ENCODE measurements at regions not wholly inside any gene's neighbourhood (a gene's known extent, or its start where the extent isn't known, plus 50 kb on each side); places are given as distances from the start of the nearest gene placed in this dataset.
A peak's percentile ranks its signal among the peaks of the same experiment; 100 is the strongest.

DNA sequence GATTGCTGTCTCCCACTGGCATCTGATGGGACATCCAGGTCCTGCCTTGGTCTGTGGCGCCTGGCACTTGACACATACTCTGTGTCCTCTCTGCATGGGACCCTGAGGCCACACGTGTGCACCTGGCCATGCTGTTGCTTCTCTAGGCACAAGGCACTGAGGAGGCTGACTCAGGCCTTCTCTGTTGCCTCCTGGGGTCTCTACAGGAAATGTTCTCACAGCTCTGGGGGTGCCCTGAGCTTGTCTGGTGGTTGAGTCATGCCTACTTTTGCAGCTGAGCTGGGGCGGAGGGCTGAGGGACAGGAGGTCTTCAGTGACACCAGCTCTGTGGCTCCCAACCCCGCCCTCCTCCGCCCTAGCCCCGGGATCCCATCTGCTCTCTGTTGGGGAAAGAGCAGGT, 207.0 kb upstream of the HS6ST1 start:
- no peak overlapping the region for H3K4me3 ChIP-seq (ENCODE audit: low read depth, low read length)
- no peak overlapping the region for H3K9ac ChIP-seq (ENCODE audit: low read depth, low read length)
- no peaks in the 10 kb centered on the region for H3K27me3 ChIP-seq (ENCODE audit: control insufficient read depth, insufficient read depth, low read length)
- no peaks in the 10 kb centered on the region for H3K36me3 ChIP-seq (ENCODE audit: control insufficient read depth, insufficient read depth, low read length)
- H3K4me1 ChIP-seq (ENCODE audit: control insufficient read depth, insufficient read depth, low read length): no peaks in the 10 kb centered on the region
- no peaks in the 10 kb centered on the region for H3K9me3 ChIP-seq (ENCODE audit: control insufficient read depth, insufficient read depth, low read length)

DNA sequence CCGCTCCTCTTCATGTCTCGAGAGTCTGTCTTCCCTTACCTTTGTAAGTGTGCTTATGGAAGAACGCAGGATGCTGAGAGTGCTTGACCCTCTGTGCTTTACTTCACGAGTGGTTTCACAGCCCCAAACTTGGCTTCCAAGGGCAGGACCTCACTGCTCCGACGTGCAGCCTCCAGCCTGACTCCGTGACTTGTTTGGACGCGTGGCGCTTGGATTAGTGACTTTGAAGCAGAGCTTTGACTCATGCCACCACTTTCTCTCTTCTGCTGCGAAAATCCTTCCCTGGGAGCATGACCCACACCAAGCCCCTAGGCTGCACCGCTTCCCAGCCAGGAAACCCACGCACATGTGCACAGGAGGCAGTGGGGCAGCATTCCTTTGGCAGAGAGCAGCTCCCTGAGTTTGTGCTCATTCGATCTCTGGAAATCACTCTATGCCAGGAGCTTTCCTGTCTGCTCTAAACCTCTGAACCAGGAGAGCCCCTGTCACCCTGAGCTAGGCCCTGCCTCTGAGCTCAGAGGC, 207.8 kb upstream of the HS6ST1 start:
- Histone ChIP-seq H3K36me3 (ENCODE audit: control insufficient read depth, insufficient read depth, low read length) (no peaks in the 10 kb centered on the region), H3K9me3 (ENCODE audit: control insufficient read depth, insufficient read depth, low read length) (no peaks in the 10 kb centered on the region), H3K4me3 (ENCODE audit: low read depth, low read length) (no peak overlapping the region), H3K4me1 (ENCODE audit: control insufficient read depth, insufficient read depth, low read length) (no peaks in the 10 kb centered on the region), H3K9ac (ENCODE audit: low read depth, low read length) (no peak overlapping the region), H3K27me3 (ENCODE audit: control insufficient read depth, insufficient read depth, low read length) (no peaks in the 10 kb centered on the region)

DNA sequence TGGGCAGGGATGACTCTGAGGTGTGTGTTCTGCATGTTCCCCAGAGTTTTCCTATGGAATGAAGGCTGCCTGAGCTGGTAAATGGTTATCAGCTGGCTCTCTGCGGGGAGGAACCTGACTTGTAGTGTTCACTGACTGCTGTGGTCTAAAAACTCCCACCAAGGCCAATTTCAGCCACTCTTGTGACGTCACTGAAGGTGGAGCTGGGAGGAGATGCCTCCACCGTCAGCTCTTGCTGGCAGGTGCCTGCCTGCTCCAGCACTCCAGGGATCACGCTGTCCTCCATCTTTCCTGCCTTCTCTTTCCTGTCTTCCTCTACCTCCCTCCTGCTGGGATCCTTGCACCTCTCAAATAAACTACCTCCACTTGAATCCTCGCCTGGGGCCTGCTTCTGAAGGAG, 209.5 kb upstream of the HS6ST1 start:
- no peaks in the 10 kb centered on the region for H3K9me3 ChIP-seq (ENCODE audit: control insufficient read depth, insufficient read depth, low read length)
- no peak overlapping the region for H3K4me3 ChIP-seq (ENCODE audit: low read depth, low read length)
- H3K36me3 ChIP-seq (ENCODE audit: control insufficient read depth, insufficient read depth, low read length): no peaks in the 10 kb centered on the region
- no peaks in the 10 kb centered on the region for H3K27me3 ChIP-seq (ENCODE audit: control insufficient read depth, insufficient read depth, low read length)
- no peaks in the 10 kb centered on the region for H3K4me1 ChIP-seq (ENCODE audit: control insufficient read depth, insufficient read depth, low read length)
- H3K9ac ChIP-seq (ENCODE audit: low read depth, low read length): no peak overlapping the region

DNA sequence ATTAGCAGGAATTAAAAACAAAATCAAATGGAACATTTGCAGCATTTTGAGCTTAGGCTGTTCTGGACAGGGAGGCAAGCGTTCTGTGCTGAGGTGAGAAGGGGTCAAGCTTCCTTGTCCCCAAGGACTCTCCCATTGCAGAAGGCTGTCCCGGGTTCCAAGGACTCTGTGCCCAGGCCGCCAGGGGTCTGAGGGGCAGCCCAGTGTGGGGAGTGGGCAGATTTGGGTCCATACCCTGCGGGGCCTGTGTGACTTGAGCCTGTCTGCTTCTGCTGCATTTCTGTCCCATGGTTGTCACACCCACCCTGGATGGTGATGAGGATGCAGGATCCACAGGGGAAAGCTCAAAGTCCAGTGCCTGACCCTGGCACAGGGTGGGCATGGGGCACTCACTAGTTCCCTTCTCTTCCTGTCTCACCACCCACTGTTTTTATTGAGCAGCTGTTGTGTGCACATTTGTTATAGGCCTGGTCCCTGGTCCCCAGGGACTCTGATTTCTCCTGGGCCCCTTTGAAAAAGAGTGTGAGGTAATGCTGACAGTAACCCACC, 211.4 kb upstream of the HS6ST1 start:
- Histone ChIP-seq H3K4me1 (ENCODE audit: control insufficient read depth, insufficient read depth, low read length) (no peaks in the 10 kb centered on the region), H3K36me3 (ENCODE audit: control insufficient read depth, insufficient read depth, low read length) (no peaks in the 10 kb centered on the region), H3K27me3 (ENCODE audit: control insufficient read depth, insufficient read depth, low read length) (no peaks in the 10 kb centered on the region), H3K9ac (ENCODE audit: low read depth, low read length) (no peak overlapping the region), H3K9me3 (ENCODE audit: control insufficient read depth, insufficient read depth, low read length) (no peaks in the 10 kb centered on the region), H3K4me3 (ENCODE audit: low read depth, low read length) (no peak overlapping the region)

DNA sequence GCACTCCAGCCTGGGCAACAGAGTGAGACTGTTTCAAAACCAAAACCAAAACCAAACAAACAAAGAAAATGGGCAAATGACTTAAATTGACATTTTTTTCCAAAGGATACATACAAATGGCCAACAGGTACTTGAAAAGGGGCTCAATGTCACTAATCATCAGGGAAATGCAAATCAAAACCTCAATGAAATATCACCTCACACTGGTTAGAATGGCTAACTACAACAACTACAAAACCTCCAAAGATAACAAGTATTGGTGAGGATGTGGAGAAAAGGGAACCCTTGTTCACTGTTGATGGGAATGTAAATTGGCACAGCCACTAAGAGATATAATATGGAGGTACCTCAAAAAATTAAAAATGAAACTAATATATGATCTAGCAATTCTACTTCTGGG, 213.2 kb upstream of the HS6ST1 start:
- H3K4me1 ChIP-seq (ENCODE audit: control insufficient read depth, insufficient read depth, low read length): no peaks in the 10 kb centered on the region
- no peaks in the 10 kb centered on the region for H3K9me3 ChIP-seq (ENCODE audit: control insufficient read depth, insufficient read depth, low read length)
- H3K4me3 ChIP-seq (ENCODE audit: low read depth, low read length): no peak overlapping the region
- no peaks in the 10 kb centered on the region for H3K27me3 ChIP-seq (ENCODE audit: control insufficient read depth, insufficient read depth, low read length)
- H3K9ac ChIP-seq (ENCODE audit: low read depth, low read length): no peak overlapping the region
- no peaks in the 10 kb centered on the region for H3K36me3 ChIP-seq (ENCODE audit: control insufficient read depth, insufficient read depth, low read length)

DNA sequence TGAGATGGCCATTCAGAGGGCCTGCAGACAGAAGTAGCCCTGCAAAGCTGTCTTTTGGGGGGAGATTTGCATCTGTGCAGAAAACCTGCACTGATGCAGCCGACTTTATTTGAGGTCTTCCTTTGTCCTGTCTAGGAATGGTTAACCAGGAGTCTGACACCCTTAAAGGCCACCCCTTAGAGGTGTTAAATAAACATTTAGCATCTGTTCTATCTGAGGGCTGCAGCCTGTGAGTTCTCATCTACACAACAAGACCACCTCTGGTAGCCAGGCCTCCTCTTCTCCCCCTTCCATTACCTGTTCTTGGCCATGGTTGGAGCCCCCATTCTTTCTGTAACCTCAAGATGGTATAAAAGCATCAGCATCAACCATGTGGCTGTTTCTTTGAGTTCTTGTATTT, 214.4 kb upstream of the HS6ST1 start:
- Histone ChIP-seq H3K9me3 (ENCODE audit: control insufficient read depth, insufficient read depth, low read length) (no peaks in the 10 kb centered on the region), H3K4me3 (ENCODE audit: low read depth, low read length) (no peak overlapping the region), H3K9ac (ENCODE audit: low read depth, low read length) (no peak overlapping the region), H3K36me3 (ENCODE audit: control insufficient read depth, insufficient read depth, low read length) (no peaks in the 10 kb centered on the region), H3K27me3 (ENCODE audit: control insufficient read depth, insufficient read depth, low read length) (no peaks in the 10 kb centered on the region), H3K4me1 (ENCODE audit: control insufficient read depth, insufficient read depth, low read length) (peaks cover 9% of the 10 kb centered on the region)

DNA sequence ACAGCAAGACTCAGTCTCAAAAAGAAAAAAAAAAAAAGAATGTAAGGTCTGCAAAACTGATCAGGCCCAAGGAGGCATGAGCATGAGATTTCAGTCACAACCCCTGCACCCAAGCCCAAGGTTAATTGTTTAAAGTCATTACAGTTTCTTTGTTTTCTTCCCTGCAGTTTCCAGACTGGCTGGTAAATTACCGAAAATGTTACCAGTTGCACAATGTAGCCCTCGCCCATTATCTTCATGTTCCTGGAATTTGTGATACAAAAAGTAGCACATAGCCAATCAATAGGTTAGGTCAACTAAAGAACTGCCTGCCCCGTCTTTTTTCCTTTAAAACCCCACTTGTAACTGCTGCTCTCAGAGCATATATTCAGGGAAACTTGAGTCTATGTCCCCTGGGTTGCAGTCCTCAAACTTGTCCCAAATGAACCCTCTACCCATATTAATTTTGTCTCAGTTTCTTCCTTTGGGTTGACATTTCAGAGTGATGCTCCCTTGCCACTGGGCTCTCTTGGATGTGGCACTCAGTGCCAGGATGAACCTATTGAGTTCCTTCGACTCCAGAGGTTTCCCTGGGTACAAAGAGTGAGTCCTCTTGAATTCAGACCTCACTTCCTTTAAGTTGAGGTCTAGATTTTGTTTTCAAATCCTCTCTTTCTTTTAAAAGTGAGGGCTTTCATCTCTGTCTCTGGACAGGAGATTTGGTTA, 216.2 kb upstream of the HS6ST1 start:
- Histone ChIP-seq H3K9ac (ENCODE audit: low read depth, low read length) (no peak overlapping the region), H3K36me3 (ENCODE audit: control insufficient read depth, insufficient read depth, low read length) (no peaks in the 10 kb centered on the region), H3K4me1 (ENCODE audit: control insufficient read depth, insufficient read depth, low read length) (peaks cover 9% of the 10 kb centered on the region), H3K9me3 (ENCODE audit: control insufficient read depth, insufficient read depth, low read length) (no peaks in the 10 kb centered on the region), H3K27me3 (ENCODE audit: control insufficient read depth, insufficient read depth, low read length) (no peaks in the 10 kb centered on the region), H3K4me3 (ENCODE audit: low read depth, low read length) (no peak overlapping the region)

DNA sequence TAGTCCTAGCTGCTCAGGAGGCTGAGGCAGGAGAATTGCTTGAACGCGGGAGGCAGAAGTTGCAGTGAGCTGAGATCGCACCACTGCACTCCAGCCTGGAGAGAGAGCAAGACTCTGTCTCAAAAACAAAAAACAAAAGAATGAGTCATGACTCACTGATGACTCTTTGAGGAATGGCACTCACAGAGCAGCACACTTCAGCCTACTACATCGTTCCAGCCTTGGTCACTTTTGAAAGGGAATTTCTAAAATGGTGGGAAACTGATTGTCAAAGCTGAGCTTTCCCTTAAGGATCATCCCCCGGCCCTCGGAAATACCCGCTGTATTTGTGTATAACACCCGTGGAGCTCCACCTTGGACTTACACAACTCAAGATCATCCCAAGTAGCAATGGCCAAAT, 217.3 kb upstream of the HS6ST1 start:
- Histone ChIP-seq H3K9ac (ENCODE audit: low read depth, low read length) (no peak overlapping the region), H3K4me3 (ENCODE audit: low read depth, low read length) (no peak overlapping the region), H3K36me3 (ENCODE audit: control insufficient read depth, insufficient read depth, low read length) (no peaks in the 10 kb centered on the region), H3K9me3 (ENCODE audit: control insufficient read depth, insufficient read depth, low read length) (no peaks in the 10 kb centered on the region), H3K4me1 (ENCODE audit: control insufficient read depth, insufficient read depth, low read length) (peaks cover 9% of the 10 kb centered on the region), H3K27me3 (ENCODE audit: control insufficient read depth, insufficient read depth, low read length) (no peaks in the 10 kb centered on the region)

DNA sequence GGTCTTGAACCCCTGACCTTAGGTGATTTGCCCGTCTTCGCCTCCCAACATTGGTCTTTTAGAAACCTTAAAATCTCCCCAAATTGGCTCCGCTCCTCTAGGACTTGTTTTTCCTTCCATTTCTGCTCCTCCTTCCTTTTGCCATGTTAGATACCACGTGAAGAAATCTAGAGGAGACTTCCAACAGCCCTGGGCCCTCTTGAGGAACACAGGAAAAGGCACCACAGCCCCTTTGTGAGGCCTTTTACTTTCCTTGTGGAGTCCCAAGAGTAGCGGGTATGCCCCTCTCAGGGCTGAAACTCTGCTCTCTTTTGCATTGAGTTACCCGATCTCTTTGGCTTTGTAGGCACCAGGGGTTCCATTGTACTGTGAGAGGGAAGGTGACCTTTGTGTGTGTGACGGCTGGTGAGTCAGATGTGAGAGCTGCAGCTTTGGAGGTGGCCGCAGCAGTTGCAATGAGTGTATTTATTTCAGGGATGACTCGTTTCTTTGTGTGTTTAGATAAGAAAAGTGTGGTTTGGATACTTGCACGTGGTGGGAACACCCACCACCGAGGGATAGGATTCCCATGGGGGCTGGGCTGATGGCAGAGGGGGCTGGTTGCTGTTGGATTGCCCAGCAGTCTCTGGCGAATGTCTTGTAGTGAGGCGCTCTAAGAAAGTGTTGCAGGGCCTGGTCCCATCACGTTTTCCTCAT, 218.4 kb upstream of the HS6ST1 start:
- peak overlapping the region; percentile 47 for H3K9ac ChIP-seq (ENCODE audit: low read depth, low read length)
- no peaks in the 10 kb centered on the region for H3K9me3 ChIP-seq (ENCODE audit: control insufficient read depth, insufficient read depth, low read length)
- no peak overlapping the region for H3K4me3 ChIP-seq (ENCODE audit: low read depth, low read length)

DNA sequence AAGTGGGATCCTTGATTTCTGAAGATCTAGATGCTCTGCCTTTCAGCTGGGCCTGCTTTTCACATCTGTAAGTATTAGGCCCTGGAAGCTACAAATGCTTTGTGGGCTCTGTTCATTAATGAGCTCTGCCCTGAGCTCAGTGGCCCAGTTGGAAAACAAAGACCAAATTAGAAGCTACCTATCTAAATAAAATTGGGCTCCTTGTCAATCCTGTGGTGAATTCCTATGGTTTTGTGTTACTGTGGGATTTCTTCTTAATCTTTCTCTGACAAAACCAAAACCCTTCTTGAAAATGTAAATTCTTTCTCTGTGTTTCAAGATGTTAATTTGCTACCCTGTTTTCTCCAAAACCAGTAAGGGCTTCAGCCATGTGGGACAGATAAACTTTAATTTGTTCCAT, 219.0 kb upstream of the HS6ST1 start:
- Histone ChIP-seq H3K4me1 (ENCODE audit: control insufficient read depth, insufficient read depth, low read length) (peaks cover 9% of the 10 kb centered on the region), H3K9me3 (ENCODE audit: control insufficient read depth, insufficient read depth, low read length) (no peaks in the 10 kb centered on the region), H3K9ac (ENCODE audit: low read depth, low read length) (peak overlapping the region; percentile 47), H3K27me3 (ENCODE audit: control insufficient read depth, insufficient read depth, low read length) (no peaks in the 10 kb centered on the region), H3K4me3 (ENCODE audit: low read depth, low read length) (no peak overlapping the region), H3K36me3 (ENCODE audit: control insufficient read depth, insufficient read depth, low read length) (no peaks in the 10 kb centered on the region)

More for the DNA sequence above, 218.4 kb upstream of the HS6ST1 start:
- Histone ChIP-seq H3K4me1 (ENCODE audit: control insufficient read depth, insufficient read depth, low read length) (peaks cover 9% of the 10 kb centered on the region), H3K27me3 (ENCODE audit: control insufficient read depth, insufficient read depth, low read length) (no peaks in the 10 kb centered on the region), H3K36me3 (ENCODE audit: control insufficient read depth, insufficient read depth, low read length) (no peaks in the 10 kb centered on the region)

DNA sequence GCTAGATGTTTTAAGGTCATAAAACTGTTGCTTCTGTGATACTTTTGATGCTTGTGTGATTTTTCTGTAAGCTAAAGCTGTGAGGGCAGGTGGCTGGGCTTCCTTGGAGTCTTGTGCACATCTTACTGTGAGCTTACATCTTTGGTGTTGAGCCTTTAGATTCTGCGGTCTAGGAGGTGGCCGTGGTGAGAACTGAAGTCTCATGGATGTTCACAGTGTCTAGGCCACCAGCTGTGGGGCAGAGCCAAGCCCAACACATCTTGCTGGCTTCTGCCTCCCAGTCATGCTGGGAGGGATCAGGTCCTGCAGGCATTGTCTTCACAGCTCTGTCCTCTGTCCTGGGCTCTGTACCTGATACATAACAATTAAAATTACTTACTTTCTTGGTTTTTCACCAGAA, 219.7 kb upstream of the HS6ST1 start:
- no peak overlapping the region for H3K9ac ChIP-seq (ENCODE audit: low read depth, low read length)
- H3K4me3 ChIP-seq (ENCODE audit: low read depth, low read length): no peak overlapping the region
- no peaks in the 10 kb centered on the region for H3K27me3 ChIP-seq (ENCODE audit: control insufficient read depth, insufficient read depth, low read length)
- H3K36me3 ChIP-seq (ENCODE audit: control insufficient read depth, insufficient read depth, low read length): no peaks in the 10 kb centered on the region
- H3K9me3 ChIP-seq (ENCODE audit: control insufficient read depth, insufficient read depth, low read length): no peaks in the 10 kb centered on the region
- peaks cover 9% of the 10 kb centered on the region for H3K4me1 ChIP-seq (ENCODE audit: control insufficient read depth, insufficient read depth, low read length)

DNA sequence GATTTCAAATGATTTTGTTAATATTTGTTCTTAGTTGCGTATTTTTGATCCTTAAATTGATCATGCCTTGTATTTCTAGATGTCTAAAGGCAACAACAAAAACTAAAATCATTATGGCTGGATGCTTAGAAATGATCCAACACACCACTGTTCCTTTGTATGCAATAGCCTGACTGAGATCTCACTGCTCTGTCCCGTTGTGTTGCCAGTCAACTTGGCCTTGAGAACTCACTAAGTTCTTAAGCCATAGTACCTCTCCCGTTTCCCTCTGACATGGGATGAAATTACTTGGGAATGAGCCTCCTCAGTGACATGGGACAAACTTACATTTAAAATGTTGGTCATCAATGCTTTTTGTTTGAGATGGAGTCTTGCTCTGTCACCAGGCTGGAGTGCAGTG, 222.0 kb upstream of the HS6ST1 start:
- Histone ChIP-seq H3K27me3 (ENCODE audit: control insufficient read depth, insufficient read depth, low read length) (no peaks in the 10 kb centered on the region), H3K4me3 (ENCODE audit: low read depth, low read length) (no peak overlapping the region), H3K9ac (ENCODE audit: low read depth, low read length) (no peak overlapping the region), H3K9me3 (ENCODE audit: control insufficient read depth, insufficient read depth, low read length) (no peaks in the 10 kb centered on the region), H3K36me3 (ENCODE audit: control insufficient read depth, insufficient read depth, low read length) (no peaks in the 10 kb centered on the region), H3K4me1 (ENCODE audit: control insufficient read depth, insufficient read depth, low read length) (peaks cover 9% of the 10 kb centered on the region)
